GM19372 (cell line): ENCODE measurements at regions not wholly inside any gene's neighbourhood (a gene's known extent, or its start where the extent isn't known, plus 50 kb on each side); places are given as distances from the start of the nearest gene placed in this dataset.
"Not testable (repeated sequence)": the region's sequence is repeated elsewhere in the genome, so short reads cannot be mapped to it uniquely, and the experiment has no call there.

Experiments used
- ATAC-seq: cut with Tn5 transposase; IDR thresholded peaks from one replicate; pipeline ENCODE4 v1.9.1; 2021; ENCODE audit warnings: mild to moderate bottlenecking, low read depth, moderate library complexity; ENCODE audit not compliant: unreplicated experiment

- ATAC-seq, result not testable (repeated sequence)
Measured at GRCh38 chr15:22134941-22135566, 54.7 kb downstream of the OR4M2 start.

GRCh38 chr15:22137572-22137971 lies 57.2 kb downstream of the OR4M2 start:
- ATAC-seq, result not testable (repeated sequence)

GRCh38 chr15:22141106-22141505 lies 60.8 kb downstream of the OR4M2 start:
- ATAC-seq, result not testable (repeated sequence)

- peak; percentile 98 for ATAC-seq
Measured at GRCh38 chr15:22148109-22148508, 67.8 kb downstream of the OR4M2 start.

- not testable (repeated sequence) for ATAC-seq
Measured at GRCh38 chr15:22158243-22158642, 77.9 kb downstream of the OR4M2 start.

- peak; percentile 25 for ATAC-seq
Measured at GRCh38 chr15:22160283-22160682, 80.0 kb downstream of the OR4M2 start.

GRCh38 chr15:22160741-22161140 lies 80.4 kb downstream of the OR4M2 start:
- ATAC-seq, result peak; percentile 72

GRCh38 chr15:22161398-22161797 lies 81.1 kb downstream of the OR4M2 start:
- ATAC-seq, result peak; percentile 71

GRCh38 chr15:22163715-22164114 lies 83.4 kb downstream of the OR4M2 start:
- ATAC-seq, result not testable (repeated sequence)

GRCh38 chr15:22167521-22167920 lies 87.2 kb downstream of the OR4M2 start:
- not testable (repeated sequence) for ATAC-seq

- ATAC-seq, result peak; percentile 56
Measured at GRCh38 chr15:22173029-22173998, 93.0 kb downstream of the OR4M2 start.

GRCh38 chr15:22174088-22174487 lies 93.8 kb downstream of the OR4M2 start:
- ATAC-seq, result peak; percentile 54

GRCh38 chr15:22177965-22178364 lies 97.6 kb downstream of the OR4M2 start:
- not testable (repeated sequence) for ATAC-seq

GRCh38 chr15:22178438-22178837 lies 98.1 kb downstream of the OR4M2 start:
- ATAC-seq, result not testable (repeated sequence)

GRCh38 chr15:22179043-22179442 lies 98.7 kb downstream of the OR4M2 start:
- ATAC-seq, result not testable (repeated sequence)

GRCh38 chr15:22180611-22181010 lies 100.3 kb downstream of the OR4M2 start:
- ATAC-seq, result not testable (repeated sequence)

GRCh38 chr15:22184678-22185077 lies 104.4 kb downstream of the OR4M2 start:
- ATAC-seq, result not testable (repeated sequence)

- not testable (repeated sequence) for ATAC-seq
Measured at GRCh38 chr15:22186846-22187532, 106.7 kb downstream of the OR4M2 start.

- not testable (repeated sequence) for ATAC-seq
Measured at GRCh38 chr15:22191818-22192217, 111.5 kb downstream of the OR4M2 start.

GRCh38 chr15:22194739-22195617 lies 114.7 kb downstream of the OR4M2 start:
- not testable (repeated sequence) for ATAC-seq
